NCI-H524 (cell line): ENCODE measurements at regions not wholly inside any gene's neighbourhood (a gene's known extent, or its start where the extent isn't known, plus 50 kb on each side); places are given as distances from the start of the nearest gene placed in this dataset.

Experiments used
- DNase-seq, 2 experiments: peaks; one replicate each; lab custom pipeline; 2025; lab: John Stamatoyannopoulos, UW

DNA sequence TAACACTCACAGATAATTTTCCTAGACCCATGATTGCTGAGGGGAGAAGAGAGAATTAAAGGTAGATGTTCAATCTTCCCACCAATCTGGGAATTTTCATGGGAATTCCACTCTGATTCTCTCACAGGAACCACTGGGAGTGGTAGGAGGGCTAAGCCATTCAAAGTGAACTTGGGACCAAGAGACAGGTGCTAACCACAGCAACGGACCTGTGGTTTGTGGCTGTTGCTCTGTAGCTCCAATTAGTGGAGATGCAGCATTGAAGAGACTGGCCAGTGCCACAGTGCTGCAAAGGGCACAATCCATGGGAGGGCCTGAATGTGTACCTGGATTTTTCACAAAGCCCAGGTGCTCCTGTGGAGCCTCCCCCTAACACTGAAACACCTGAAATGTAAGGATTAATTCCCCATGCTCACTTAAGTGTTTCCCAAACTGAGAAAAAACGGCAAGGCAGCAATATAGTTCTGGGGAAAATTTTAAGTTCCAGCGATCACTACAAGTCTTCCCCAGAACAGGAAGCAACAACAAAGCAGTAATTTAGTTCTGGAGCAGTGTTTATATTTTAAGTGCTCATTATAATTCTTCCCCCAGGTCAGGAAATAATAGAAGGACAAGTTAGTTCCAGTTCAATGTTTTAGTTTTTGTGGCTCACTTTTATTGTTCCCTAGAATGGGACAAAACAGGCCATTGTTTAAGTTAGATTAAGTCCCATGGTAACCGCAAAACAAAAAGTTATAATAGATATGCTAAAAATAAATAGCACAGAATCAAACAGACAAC, 1045.8 kb downstream of the CNTNAP5 start:
- no peak for DNase-seq

DNA sequence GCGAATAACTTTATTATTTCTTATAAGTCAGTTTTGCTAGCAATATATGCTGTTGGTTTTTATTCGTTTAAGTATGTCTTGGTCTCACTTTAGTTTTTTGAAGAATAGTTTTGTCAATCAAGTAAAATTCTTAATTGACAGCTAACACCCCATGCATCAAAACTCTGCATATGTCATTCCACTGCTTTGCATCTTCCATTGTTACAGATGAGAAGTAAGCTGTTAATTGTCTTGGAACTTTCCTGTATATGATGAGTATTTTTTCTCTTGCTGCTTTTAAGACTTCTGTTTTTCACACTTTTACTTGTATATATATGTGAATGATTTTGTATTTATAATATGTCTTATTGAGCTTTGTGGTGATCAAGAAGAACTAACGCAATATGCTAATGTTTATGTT, 1048.4 kb downstream of the CNTNAP5 start:
- no peak for DNase-seq

- no peak for DNase-seq
Measured at GRCh38 chr2:125085904-125086303, 1060.8 kb downstream of the CNTNAP5 start.

- no peak for DNase-seq
Measured at GRCh38 chr2:125086313-125087184, 1061.5 kb downstream of the CNTNAP5 start.

GRCh38 chr2:125092276-125093009, 1067.4 kb downstream of the CNTNAP5 start:
- DNase-seq = no peak

DNA sequence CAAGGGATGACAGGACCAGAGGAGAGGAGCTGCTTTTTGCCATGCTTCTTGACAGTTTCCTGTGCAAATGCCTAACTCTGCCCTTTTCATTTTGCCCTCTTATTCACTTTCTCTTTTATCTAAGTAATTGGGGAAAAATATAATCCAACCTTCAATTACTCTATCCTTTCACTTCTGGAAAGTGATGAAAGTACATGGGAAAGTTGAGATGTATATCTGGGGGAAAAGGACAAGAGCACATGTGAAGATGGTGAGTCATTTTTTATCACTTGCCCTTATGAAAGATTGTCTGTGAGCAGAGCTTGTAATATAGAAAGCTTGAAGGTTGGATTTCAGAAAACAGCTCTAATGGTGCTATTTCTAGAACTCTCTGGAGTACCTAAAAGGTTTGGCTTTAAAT, 1070.7 kb downstream of the CNTNAP5 start:
- DNase-seq = no peak

DNA sequence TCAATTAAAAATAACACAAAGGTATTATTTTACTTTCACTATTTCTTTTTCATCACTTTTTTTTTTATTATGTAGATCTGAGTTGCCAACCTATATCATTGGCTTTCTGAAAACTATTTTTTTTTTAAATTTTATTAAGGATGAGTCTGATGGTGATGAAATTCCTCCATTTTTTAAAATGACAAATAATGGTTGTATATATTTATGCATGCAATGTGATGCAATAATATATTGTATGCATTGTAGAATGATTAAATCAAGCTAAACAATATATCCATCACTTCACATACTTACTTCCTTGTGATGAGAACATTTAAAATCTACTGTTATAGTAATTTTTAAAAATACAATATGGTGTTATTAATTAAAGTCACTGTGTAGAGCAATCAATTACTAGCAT, 1081.6 kb downstream of the CNTNAP5 start:
- no peak for DNase-seq

- no peak for DNase-seq
Measured at GRCh38 chr2:125107446-125107845, 1082.4 kb downstream of the CNTNAP5 start.

DNA sequence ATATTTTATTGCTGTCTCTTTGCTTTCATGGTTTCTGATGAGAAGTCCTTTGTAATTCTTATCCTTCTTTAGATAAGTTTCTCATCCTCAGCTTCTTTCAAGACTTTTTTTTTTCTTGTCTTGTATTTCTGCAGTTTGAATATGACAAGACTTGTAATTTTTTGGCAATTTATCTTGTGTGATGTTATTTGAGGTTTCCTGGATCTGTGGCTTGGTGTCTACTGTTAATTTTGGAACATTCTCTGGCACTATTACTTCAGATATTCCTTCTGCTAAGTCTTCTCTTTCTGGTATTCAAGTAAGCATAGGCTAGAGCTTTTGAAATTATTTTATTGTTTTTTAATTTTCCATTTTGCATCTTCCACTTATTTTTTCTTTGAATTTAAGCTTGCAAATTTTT, 1083.2 kb downstream of the CNTNAP5 start:
- no peak for DNase-seq

DNA sequence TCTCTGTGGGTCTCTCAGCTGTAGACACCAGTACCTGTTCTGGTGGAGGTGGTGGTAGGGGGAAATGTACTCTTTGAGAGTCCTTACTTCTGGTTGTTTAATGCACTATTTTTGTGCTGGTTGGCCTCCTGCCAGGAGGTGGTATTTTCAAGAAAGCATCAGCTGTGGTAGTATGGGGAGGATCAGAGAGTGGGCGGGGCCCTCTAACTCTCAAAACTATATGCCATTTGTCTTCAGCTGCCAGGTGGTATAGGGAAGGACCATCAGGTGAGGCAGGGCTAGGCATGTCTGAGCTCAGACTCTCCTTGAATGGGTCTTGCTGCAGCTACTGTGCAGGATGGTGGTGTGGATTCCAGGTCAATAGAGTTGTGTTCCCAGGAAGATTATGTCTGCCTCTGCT, 1100.8 kb downstream of the CNTNAP5 start:
- DNase-seq = no peak

- no peak for DNase-seq
Measured at GRCh38 chr2:125160947-125161346, 1135.9 kb downstream of the CNTNAP5 start.

DNA sequence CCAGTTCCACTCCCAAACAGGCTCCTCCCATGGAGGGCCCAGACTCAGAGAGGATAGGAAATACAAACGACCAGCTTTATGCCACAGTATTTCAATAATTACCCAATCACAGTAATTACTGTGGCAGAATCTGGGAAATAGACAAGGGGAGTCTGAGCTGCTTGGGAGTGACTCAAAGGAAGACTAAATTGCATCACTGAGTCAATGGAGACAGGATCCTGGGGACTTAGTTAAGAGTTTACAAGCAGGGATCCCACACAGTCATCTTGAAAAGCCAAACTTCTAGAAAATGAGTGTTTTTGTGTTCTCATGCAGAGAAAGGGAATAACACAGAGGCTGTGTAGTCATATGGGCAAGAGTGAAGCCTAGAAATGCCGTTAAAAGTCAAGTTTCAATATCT, 1142.1 kb downstream of the CNTNAP5 start:
- DNase-seq = no peak

DNA sequence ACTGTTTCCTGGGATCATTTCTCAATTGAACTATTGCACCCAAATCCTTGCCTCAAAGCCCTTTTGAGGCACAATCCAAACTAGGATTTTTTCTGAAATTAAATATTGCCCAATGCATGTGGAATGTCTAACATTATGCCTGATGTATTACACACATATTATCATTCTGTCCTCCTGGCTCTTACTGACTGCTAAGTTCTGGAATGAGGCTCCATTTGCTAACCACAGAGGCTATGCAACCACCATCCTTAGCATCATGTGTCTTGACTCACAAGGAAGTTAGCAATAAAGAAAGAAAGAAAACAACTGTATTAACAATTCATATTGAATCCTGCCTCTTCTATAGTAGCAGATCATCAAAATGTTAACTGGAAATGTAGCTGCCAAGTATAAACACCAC, 1142.7 kb downstream of the CNTNAP5 start:
- DNase-seq = no peak

DNA sequence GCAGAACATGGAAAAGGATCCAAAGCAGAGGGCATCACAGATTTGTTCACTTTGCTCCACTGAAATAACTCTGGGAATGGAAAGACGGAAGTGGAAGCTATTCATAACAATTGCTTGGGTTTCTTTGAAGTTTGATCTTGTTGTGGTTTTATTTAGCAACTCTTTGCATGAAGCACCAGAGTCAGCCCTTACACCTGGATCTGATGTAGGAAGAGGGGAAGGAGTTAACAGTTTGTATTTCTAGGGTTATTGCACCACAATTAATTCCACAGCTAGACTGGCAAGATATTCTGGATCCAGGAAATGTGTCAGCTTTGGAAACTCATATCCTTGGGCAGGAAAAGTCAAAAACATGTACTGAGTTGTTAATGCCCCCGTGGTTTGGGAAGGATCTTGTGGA, 1143.4 kb downstream of the CNTNAP5 start:
- DNase-seq = no peak

DNA sequence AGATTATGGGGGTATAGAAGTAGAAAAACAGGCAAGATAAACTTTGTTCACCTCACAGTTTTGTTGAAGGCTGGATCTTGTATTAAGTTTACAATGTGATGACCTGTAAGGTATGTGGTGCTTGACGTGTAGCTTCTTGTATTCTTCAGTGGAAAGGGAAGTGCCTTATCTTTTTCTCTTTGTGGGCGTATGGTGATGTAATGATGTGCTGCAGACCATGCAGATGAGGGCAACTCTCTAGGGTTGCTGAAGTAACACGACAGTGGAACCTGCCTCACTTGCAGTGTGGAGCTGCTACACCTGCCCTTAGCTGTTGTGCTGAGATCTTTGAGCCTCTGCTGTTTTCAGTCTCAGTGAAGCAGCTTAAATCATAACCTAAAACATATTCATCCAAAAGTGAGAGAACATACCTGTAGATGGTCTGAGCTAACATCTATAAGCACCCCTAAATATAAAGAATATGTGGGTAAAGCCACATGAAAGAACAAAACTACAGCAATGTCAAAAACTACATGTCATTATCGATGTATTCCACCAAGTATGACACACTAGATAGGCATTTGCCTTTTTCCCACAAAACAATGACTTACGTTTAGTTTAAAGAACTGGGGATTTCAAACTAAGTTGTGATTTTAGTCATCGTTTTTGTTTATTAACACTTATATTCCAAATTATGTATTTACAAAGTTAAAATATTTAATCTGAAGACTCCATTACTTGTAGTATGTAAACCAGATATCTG, 1144.1 kb downstream of the CNTNAP5 start:
- no peak for DNase-seq

DNA sequence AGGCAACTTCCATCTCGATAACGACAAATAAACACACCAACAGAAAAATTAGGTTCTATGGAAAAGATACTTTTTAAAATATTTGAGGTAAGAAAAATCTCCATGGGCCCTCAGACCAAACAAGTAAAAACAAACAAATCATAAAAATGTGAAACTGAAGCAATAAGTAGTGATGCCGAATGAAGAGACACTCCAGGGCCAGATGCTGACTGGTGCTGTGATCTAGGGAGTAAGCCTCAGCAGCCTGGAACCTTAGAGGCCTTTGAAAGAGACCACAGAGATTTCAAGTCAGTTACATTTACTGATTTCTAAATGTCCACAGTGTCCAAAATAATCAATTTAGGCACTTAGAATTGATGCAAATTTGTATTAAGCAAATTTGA, 1144.7 kb downstream of the CNTNAP5 start:
- DNase-seq = no peak

DNA sequence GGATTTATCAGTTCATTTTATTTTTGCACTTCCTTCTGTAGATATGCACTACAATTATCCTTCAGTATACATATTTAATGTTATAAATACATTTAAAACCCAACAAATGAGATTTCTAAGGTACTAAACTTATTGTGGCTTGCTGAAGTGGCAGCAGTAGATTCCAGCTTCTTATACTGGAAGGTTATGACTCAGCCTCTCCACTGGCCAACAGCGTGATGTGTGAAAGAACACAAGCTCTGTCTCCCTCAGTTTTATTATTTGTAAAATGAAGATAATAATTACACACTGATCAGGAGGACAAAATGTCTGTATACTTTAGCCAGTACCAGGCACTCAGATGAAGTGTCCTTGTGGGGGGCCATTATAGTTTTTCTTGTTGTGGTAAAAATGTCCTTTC, 1147.1 kb downstream of the CNTNAP5 start:
- DNase-seq = no peak

- no peak for DNase-seq
Measured at GRCh38 chr2:125175415-125175814, 1150.3 kb downstream of the CNTNAP5 start.

DNA sequence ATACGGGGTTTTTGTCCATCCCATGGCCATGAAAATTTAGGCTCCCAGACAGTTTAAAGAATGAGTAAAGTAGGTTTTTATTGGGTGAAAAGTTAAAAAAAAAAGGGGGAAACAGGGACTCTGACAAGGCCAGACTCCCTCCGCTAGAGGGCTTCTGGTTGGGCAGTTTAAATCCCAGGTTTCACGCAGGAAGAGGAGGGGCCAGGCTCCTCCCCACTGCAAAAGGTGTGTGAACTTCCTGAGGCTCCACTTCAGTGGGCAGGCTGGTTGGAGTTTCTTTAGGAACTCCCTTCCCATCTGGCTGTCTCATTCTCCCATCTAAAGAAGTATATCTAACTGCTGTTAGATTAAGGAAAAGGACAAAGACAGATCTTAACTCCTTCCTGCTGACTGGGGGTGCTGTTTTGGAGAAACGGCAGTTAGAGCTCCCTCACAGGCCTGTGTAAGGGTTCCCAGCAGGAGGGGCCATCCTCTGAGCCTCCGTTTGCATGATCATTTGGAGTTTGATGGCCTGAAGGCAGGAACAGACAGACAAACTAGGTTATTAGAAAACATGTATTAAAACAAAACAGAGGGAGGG, 1160.7 kb downstream of the CNTNAP5 start:
- no peak for DNase-seq

DNA sequence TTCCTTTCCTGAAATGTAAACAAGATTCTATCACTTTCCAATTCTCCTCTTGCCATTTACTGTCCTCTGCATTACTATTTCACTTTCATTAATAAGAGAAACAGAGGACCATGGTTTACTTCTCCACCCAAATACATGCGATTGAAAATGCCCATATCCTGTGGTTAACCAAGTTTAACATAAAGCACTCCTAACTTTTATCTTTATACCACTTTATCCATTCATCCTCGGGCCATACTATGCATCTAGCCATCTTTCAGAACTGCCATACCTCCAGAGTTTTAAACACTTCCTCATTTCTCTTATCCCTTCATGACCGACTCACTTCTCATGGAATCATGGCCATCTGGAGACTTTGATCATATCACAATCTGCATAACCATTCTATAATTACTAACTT, 1182.3 kb downstream of the CNTNAP5 start:
- no peak for DNase-seq

DNA sequence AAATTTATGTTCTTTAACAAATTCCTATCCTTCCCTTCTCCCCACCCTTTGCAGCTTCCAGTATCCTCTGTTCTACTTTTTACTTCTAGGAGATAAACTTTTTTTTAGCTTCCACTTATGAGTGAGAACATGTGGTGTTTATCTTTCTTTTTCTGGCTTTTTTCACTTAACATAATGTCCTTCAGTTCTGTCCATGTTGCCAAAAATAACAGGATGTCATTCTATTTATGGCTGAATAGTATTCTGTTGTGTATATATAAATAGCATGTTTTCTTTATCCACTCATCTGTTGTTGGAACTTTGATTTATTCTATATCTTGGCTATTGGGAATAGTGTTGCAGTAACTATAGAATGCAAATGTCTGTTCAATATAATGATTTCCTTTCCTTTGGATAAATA, 1191.2 kb downstream of the CNTNAP5 start:
- no peak for DNase-seq

DNA sequence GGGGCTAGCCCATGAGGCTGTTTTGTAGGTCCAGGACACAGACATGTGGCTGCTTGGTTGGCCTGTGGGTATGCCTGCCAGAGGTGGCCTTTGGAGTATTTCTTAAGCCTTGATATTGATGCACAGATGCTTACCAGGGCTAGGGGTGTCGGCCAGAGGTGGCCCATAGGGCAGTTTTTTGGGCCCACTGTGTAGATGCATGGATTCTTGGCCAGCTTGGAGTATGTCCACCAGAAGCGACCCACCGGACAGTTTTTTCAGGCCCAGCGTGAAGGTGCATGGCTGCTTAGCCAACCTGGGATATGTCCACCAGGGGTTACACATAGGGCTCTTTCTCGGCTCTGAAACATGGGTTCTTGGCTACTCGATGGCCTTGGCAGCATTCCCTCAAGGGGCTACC, 1199.1 kb downstream of the CNTNAP5 start:
- no peak for DNase-seq
